ENCODE measurements at regions not wholly inside any gene's neighbourhood (a gene's known extent, or its start where the extent isn't known, plus 50 kb on each side); places are given as distances from the start of the nearest gene placed in this dataset.

- TF ChIP-seq CREB5 (CRISPR knock-in tag; IDR thresholded peaks at IDR 0.05; ENCODE audit: low read depth) (no peak), PATZ1 (CRISPR knock-in tag; IDR thresholded peaks at IDR 0.05; ENCODE audit: borderline replicate concordance) (no peak), POU6F1 (CRISPR knock-in tag; IDR thresholded peaks at IDR 0.05; ENCODE audit: borderline replicate concordance, low read depth) (no peak), ZFP3 (CRISPR knock-in tag; IDR thresholded peaks at IDR 0.05) (no peak), ARNTL (CRISPR knock-in tag; IDR thresholded peaks at IDR 0.05; ENCODE audit: borderline replicate concordance, low read depth) (no peak), ZFP30 (CRISPR knock-in tag; IDR thresholded peaks at IDR 0.05) (no peak), SNAI2 (CRISPR knock-in tag; IDR thresholded peaks at IDR 0.05) (no peak), CSDC2 (CRISPR knock-in tag; IDR thresholded peaks at IDR 0.05) (no peak), TOX (CRISPR knock-in tag; IDR thresholded peaks at IDR 0.05; ENCODE audit: borderline replicate concordance) (no peak), RARB (CRISPR knock-in tag; IDR thresholded peaks at IDR 0.05) (no peak), ZNF8 (CRISPR knock-in tag; IDR thresholded peaks at IDR 0.05) (no peak), BACH2 (CRISPR knock-in tag; IDR thresholded peaks at IDR 0.05; ENCODE audit: borderline replicate concordance) (no peak)
Measured at GRCh38 chr5:152676196-152676595, 271.1 kb upstream of the NMUR2 start.
